ENCODE measurements at regions not wholly inside any gene's neighbourhood (a gene's known extent, or its start where the extent isn't known, plus 50 kb on each side); places are given as distances from the start of the nearest gene placed in this dataset.
"Not testable (repeated sequence)": the region's sequence is repeated elsewhere in the genome, so short reads cannot be mapped to it uniquely, and the experiment has no call there.

GRCh38 chr18:66867653-66868052 lies 263.8 kb upstream of the CDH19 start (continued):
- TF ChIP-seq GTF2F1 (IDR thresholded peaks at IDR 0.05; ENCODE audit: borderline replicate concordance, low read depth, low read length) = no peak

GRCh38 chr18:66866427-66866940 lies 262.6 kb upstream of the CDH19 start:
- H3K27ac ChIP-seq (ENCODE audit: low read depth, low read length); H4K20me1 ChIP-seq (replicated peaks in 1 of 2; ENCODE audit: control insufficient read depth in 1 of 2, insufficient read depth in 2 of 2, low read length in 2 of 2); H2BK15ac ChIP-seq (ENCODE audit: low read length); DNase-seq (ENCODE audit: low read depth in 1 of 2, low spot score in 2 of 2); H3K4me2 ChIP-seq (ENCODE audit: insufficient read depth in 1 of 2, low read depth in 2 of 2, low read length in 2 of 2); H4K91ac ChIP-seq (replicated peaks; ENCODE audit: insufficient read length, low read length); FAIRE-seq; H2BK20ac ChIP-seq (ENCODE audit: low read length); H3K23ac ChIP-seq (ENCODE audit: insufficient read length); H3K4ac ChIP-seq (replicated peaks; ENCODE audit: insufficient read length, low read depth, low read length); H2AK5ac ChIP-seq (ENCODE audit: low read depth, low read length); H3K4me1 ChIP-seq (replicated peaks in 1 of 4; ENCODE audit: control insufficient read depth in 3 of 4, insufficient read depth in 4 of 4, low read length in 3 of 4); H2BK12ac ChIP-seq (ENCODE audit: low read depth, low read length); POLR2A ChIA-PET (ENCODE audit: partially characterized antibody); H3K14ac ChIP-seq (ENCODE audit: insufficient read length); H3K79me1 ChIP-seq (ENCODE audit: low read depth, low read length); H3K4me3 ChIP-seq (ENCODE audit: extremely low read depth in 1 of 4, insufficient read depth in 2 of 4, low read depth in 3 of 4, low read length in 4 of 4); H2AFZ ChIP-seq (ENCODE audit: low read length); H3K27me3 ChIP-seq (replicated peaks in 1 of 4; ENCODE audit: control insufficient read depth in 3 of 4, extremely low read depth in 1 of 4, insufficient read depth in 3 of 4, low read length in 3 of 4); H3K36me3 ChIP-seq (ENCODE audit: control insufficient read depth in 2 of 4, insufficient read depth in 4 of 4, low read length in 3 of 4); H2BK120ac ChIP-seq (replicated peaks; ENCODE audit: low read depth, low read length); H4K5ac ChIP-seq (ENCODE audit: insufficient read length, low read depth, low read length); H3K56ac ChIP-seq (replicated peaks; ENCODE audit: insufficient read length, low read depth, low read length); H3K79me2 ChIP-seq (ENCODE audit: control insufficient read depth in 1 of 2, insufficient read depth in 2 of 2, low read length in 2 of 2); H3K9me3 ChIP-seq (ENCODE audit: insufficient read depth in 2 of 2, low read depth in 1 of 2, low read length in 1 of 2); H3K23me2 ChIP-seq (ENCODE audit: low read depth, low read length); H2BK5ac ChIP-seq (ENCODE audit: low read depth, low read length); H3K9ac ChIP-seq (replicated peaks in 1 of 4; ENCODE audit: extremely low read depth in 1 of 4, low read depth in 3 of 4, low read length in 3 of 4); H4K8ac ChIP-seq (ENCODE audit: extremely low read depth, insufficient read depth, low read length); H3K18ac ChIP-seq (ENCODE audit: extremely low read depth, low read length): not testable (repeated sequence)
- WGBS, 2 experiments (ENCODE audit: extremely low coverage in 1 of 2, insufficient coverage in 1 of 2, insufficient read length in 1 of 2, insufficient replicate concordance in 2 of 2, low coverage in 1 of 2, low lambda C conversion rate in 2 of 2, missing lambda C conversion rate in 1 of 2) = 95% methylated on average over 17 of the region's 43 CpGs; no CpG with 5 or more reads in 1 of the 2 experiments
- CTCF ChIA-PET (ENCODE audit: partially characterized antibody) = interaction anchor here (0.9 kb wide), 1 partner anchor 12 kb away, joined by 4 read pairs; no protein-coding TSS in a partner anchor

Data from H1 (cell line).